ENCODE measurements at regions not wholly inside any gene's neighbourhood (a gene's known extent, or its start where the extent isn't known, plus 50 kb on each side); places are given as distances from the start of the nearest gene placed in this dataset.
"Not testable (repeated sequence)": the region's sequence is repeated elsewhere in the genome, so short reads cannot be mapped to it uniquely, and the experiment has no call there.

GRCh38 chr11:44361813-44362212 lies 51.9 kb upstream of the ALX4 start:
- DNase-seq (no peak), ATAC-seq (no peak)
- intact Hi-C loops (cut with DNase I) = no loop called here

- intact Hi-C loops (cut with DNase I) = no loop called here
- DNase-seq (no peak), ATAC-seq (no peak)
Measured at GRCh38 chr11:44363116-44363515, 53.2 kb upstream of the ALX4 start.

GRCh38 chr11:44364596-44364995 lies 54.7 kb upstream of the ALX4 start:
- no peak for ATAC-seq
- intact Hi-C loops (cut with DNase I) = no loop called here
- no peak for DNase-seq

- DNase-seq (no peak), ATAC-seq (no peak)
- intact Hi-C loops (cut with DNase I) = no loop called here
Measured at GRCh38 chr11:44365616-44366015, 55.7 kb upstream of the ALX4 start.

GRCh38 chr11:44366026-44366425 lies 56.1 kb upstream of the ALX4 start:
- no peak for DNase-seq
- intact Hi-C loops (cut with DNase I) = no loop called here

GRCh38 chr11:44366741-44367140 lies 56.8 kb upstream of the ALX4 start:
- ATAC-seq = no peak
- intact Hi-C loops (cut with DNase I) = no loop called here
- DNase-seq = no peak

More at GRCh38 chr11:44366026-44366425, 56.1 kb upstream of the ALX4 start:
- ATAC-seq = no peak

GRCh38 chr11:44367452-44367851 lies 57.5 kb upstream of the ALX4 start:
- DNase-seq (no peak), ATAC-seq (no peak)
- intact Hi-C loops (cut with DNase I) = no loop called here

- DNase-seq = no peak
- ATAC-seq = no peak
- intact Hi-C loops (cut with DNase I) = no loop called here
Measured at GRCh38 chr11:44368886-44369285, 58.9 kb upstream of the ALX4 start.

- ATAC-seq; intact Hi-C loops (cut with DNase I); DNase-seq: not testable (repeated sequence)
Measured at GRCh38 chr11:44371042-44371441, 61.1 kb upstream of the ALX4 start.

- no peak for DNase-seq
- no peak for ATAC-seq
- intact Hi-C loops (cut with DNase I) = no loop called here
Measured at GRCh38 chr11:44371706-44372105, 61.8 kb upstream of the ALX4 start.

- intact Hi-C loops (cut with DNase I) = no loop called here
- no peak for DNase-seq
- no peak for ATAC-seq
Measured at GRCh38 chr11:44372989-44373388, 63.0 kb upstream of the ALX4 start.

- intact Hi-C loops (cut with DNase I) = no loop called here
- no peak for ATAC-seq
Measured at GRCh38 chr11:44374001-44374400, 64.1 kb upstream of the ALX4 start.

GRCh38 chr11:44376423-44376822 lies 66.5 kb upstream of the ALX4 start:
- ATAC-seq (no peak), DNase-seq (no peak)
- intact Hi-C loops (cut with DNase I) = no loop called here

More at GRCh38 chr11:44374001-44374400, 64.1 kb upstream of the ALX4 start:
- no peak for DNase-seq

GRCh38 chr11:44377121-44377520 lies 67.2 kb upstream of the ALX4 start:
- DNase-seq (no peak), ATAC-seq (no peak)
- intact Hi-C loops (cut with DNase I) = no loop called here

GRCh38 chr11:44377914-44378321 lies 68.0 kb upstream of the ALX4 start:
- intact Hi-C loops (cut with DNase I) = no loop called here
- ATAC-seq (no peak), DNase-seq (no peak)

GRCh38 chr11:44379141-44380008 lies 69.4 kb upstream of the ALX4 start:
- intact Hi-C loops (cut with DNase I) = no loop called here
- DNase-seq (no peak), ATAC-seq (no peak)

GRCh38 chr11:44380009-44380313 lies 70.0 kb upstream of the ALX4 start:
- DNase-seq (no peak), ATAC-seq (no peak)
- intact Hi-C loops (cut with DNase I) = no loop called here

- ATAC-seq = no peak
- intact Hi-C loops (cut with DNase I) = no loop called here
- DNase-seq = no peak
Measured at GRCh38 chr11:44380820-44381219, 70.9 kb upstream of the ALX4 start.

GRCh38 chr11:44381261-44381660 lies 71.3 kb upstream of the ALX4 start:
- intact Hi-C loops (cut with DNase I) = no loop called here
- ATAC-seq (no peak), DNase-seq (no peak)

- intact Hi-C loops (cut with DNase I) = no loop called here
- ATAC-seq = no peak
- DNase-seq = no peak
Measured at GRCh38 chr11:44382118-44382517, 72.2 kb upstream of the ALX4 start.

- DNase-seq (no peak), ATAC-seq (no peak)
- intact Hi-C loops (cut with DNase I) = no loop called here
Measured at GRCh38 chr11:44382656-44383240, 72.8 kb upstream of the ALX4 start.

All from left cardiac atrium (tissue), 4 donors.